ENCODE measurements at regions not wholly inside any gene's neighbourhood (a gene's known extent, or its start where the extent isn't known, plus 50 kb on each side); places are given as distances from the start of the nearest gene placed in this dataset.

- TF ChIP-seq FOXP2 (optimal IDR thresholded peaks at IDR 0.05; ENCODE audit: borderline replicate concordance, extremely low read depth, extremely low read length, insufficient read depth) = no peak
- TF ChIP-seq TAF1 (IDR thresholded peaks at IDR 0.05; ENCODE audit: borderline replicate concordance, insufficient read depth, low read length) = no peak
- TF ChIP-seq, protein P1, sequence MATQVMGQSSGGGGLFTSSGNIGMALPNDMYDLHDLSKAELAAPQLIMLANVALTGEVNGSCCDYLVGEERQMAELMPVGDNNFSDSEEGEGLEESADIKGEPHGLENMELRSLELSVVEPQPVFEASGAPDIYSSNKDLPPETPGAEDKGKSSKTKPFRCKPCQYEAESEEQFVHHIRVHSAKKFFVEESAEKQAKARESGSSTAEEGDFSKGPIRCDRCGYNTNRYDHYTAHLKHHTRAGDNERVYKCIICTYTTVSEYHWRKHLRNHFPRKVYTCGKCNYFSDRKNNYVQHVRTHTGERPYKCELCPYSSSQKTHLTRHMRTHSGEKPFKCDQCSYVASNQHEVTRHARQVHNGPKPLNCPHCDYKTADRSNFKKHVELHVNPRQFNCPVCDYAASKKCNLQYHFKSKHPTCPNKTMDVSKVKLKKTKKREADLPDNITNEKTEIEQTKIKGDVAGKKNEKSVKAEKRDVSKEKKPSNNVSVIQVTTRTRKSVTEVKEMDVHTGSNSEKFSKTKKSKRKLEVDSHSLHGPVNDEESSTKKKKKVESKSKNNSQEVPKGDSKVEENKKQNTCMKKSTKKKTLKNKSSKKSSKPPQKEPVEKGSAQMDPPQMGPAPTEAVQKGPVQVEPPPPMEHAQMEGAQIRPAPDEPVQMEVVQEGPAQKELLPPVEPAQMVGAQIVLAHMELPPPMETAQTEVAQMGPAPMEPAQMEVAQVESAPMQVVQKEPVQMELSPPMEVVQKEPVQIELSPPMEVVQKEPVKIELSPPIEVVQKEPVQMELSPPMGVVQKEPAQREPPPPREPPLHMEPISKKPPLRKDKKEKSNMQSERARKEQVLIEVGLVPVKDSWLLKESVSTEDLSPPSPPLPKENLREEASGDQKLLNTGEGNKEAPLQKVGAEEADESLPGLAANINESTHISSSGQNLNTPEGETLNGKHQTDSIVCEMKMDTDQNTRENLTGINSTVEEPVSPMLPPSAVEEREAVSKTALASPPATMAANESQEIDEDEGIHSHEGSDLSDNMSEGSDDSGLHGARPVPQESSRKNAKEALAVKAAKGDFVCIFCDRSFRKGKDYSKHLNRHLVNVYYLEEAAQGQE (IDR thresholded peaks at IDR 0.05; ENCODE audit: insufficient read depth in 1 of 2, low read depth in 2 of 2, low read length in 2 of 2) = no peak
- TF ChIP-seq SIN3A (IDR thresholded peaks at IDR 0.05; ENCODE audit: borderline replicate concordance, insufficient read depth, low read length) = no peak
- TF ChIP-seq POLR2AphosphoS5 (IDR thresholded peaks at IDR 0.05; ENCODE audit: low read depth, low read length) = no peak
Measured at GRCh38 chr9:87206064-87206661, 258.9 kb upstream of the GAS1 start.

GRCh38 chr9:87211669-87212068 is 264.4 kb upstream of the GAS1 start:
- TF ChIP-seq SIN3A (IDR thresholded peaks at IDR 0.05; ENCODE audit: borderline replicate concordance, insufficient read depth, low read length) (no peak), POLR2AphosphoS5 (IDR thresholded peaks at IDR 0.05; ENCODE audit: low read depth, low read length) (no peak)

- TF ChIP-seq FOXP2 (optimal IDR thresholded peaks at IDR 0.05; ENCODE audit: borderline replicate concordance, extremely low read depth, extremely low read length, insufficient read depth) (no peak), SIN3A (IDR thresholded peaks at IDR 0.05; ENCODE audit: borderline replicate concordance, insufficient read depth, low read length) (no peak), TAF1 (IDR thresholded peaks at IDR 0.05; ENCODE audit: borderline replicate concordance, insufficient read depth, low read length) (no peak), POLR2AphosphoS5 (IDR thresholded peaks at IDR 0.05; ENCODE audit: low read depth, low read length) (no peak)
- TF ChIP-seq, protein P1 (IDR thresholded peaks at IDR 0.05; ENCODE audit: insufficient read depth in 1 of 2, low read depth in 2 of 2, low read length in 2 of 2) = no peak
Measured at GRCh38 chr9:87212605-87213021, 265.3 kb upstream of the GAS1 start.

DNA sequence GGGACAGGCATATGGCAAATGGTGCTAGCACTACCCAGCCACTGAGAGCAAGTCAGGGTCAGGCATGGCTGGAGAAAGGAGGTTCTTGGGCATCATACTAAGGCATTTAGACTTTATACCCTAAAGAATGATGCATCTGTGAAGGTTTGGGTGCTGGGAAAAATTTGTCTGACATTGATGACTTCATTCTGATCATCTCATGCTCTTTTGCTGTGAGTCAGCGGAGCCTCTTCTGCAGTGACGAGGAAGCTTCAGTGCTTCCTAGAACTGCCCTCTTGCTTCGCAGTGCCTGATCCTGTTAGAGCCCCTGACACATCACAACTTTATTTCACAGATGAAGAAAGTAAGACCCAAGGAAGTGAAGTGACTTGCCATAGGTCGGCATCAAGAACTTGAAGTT is 266.6 kb upstream of the GAS1 start:
- TF ChIP-seq FOXP2 (optimal IDR thresholded peaks at IDR 0.05; ENCODE audit: borderline replicate concordance, extremely low read depth, extremely low read length, insufficient read depth) (no peak), POLR2AphosphoS5 (IDR thresholded peaks at IDR 0.05; ENCODE audit: low read depth, low read length) (no peak), TAF1 (IDR thresholded peaks at IDR 0.05; ENCODE audit: borderline replicate concordance, insufficient read depth, low read length) (no peak), SIN3A (IDR thresholded peaks at IDR 0.05; ENCODE audit: borderline replicate concordance, insufficient read depth, low read length) (no peak)
- TF ChIP-seq, protein P1 (IDR thresholded peaks at IDR 0.05; ENCODE audit: insufficient read depth in 1 of 2, low read depth in 2 of 2, low read length in 2 of 2) = no peak

DNA sequence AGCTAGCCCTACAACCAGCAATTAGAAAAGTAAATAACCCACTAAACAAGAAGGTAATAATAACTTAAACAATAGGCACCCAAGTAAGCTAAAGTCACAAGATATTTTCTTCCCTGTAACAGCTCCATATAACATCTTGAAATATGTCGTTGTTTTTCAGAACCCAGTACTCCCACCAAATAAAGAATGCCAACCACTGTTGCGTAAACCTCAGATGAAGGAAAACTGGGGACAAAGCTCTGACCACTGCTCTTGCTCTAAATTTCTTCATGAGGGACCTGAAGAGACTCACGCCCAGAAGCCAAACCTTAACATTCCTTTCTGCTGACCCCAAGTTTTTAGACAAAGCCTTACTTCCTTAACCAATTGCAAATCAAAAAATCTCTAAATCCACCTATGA is 267.7 kb upstream of the GAS1 start:
- TF ChIP-seq SIN3A (IDR thresholded peaks at IDR 0.05; ENCODE audit: borderline replicate concordance, insufficient read depth, low read length) = no peak
- TF ChIP-seq POLR2AphosphoS5 (IDR thresholded peaks at IDR 0.05; ENCODE audit: low read depth, low read length) = no peak
- TF ChIP-seq, protein P1 (IDR thresholded peaks at IDR 0.05; ENCODE audit: insufficient read depth in 1 of 2, low read depth in 2 of 2, low read length in 2 of 2) = no peak
- no peak for TF ChIP-seq FOXP2 (optimal IDR thresholded peaks at IDR 0.05; ENCODE audit: borderline replicate concordance, extremely low read depth, extremely low read length, insufficient read depth)
- no peak for TF ChIP-seq TAF1 (IDR thresholded peaks at IDR 0.05; ENCODE audit: borderline replicate concordance, insufficient read depth, low read length)

All from PFSK-1 (cell line).